ENCODE measurements at regions not wholly inside any gene's neighbourhood (a gene's known extent, or its start where the extent isn't known, plus 50 kb on each side); places are given as distances from the start of the nearest gene placed in this dataset.

DNA sequence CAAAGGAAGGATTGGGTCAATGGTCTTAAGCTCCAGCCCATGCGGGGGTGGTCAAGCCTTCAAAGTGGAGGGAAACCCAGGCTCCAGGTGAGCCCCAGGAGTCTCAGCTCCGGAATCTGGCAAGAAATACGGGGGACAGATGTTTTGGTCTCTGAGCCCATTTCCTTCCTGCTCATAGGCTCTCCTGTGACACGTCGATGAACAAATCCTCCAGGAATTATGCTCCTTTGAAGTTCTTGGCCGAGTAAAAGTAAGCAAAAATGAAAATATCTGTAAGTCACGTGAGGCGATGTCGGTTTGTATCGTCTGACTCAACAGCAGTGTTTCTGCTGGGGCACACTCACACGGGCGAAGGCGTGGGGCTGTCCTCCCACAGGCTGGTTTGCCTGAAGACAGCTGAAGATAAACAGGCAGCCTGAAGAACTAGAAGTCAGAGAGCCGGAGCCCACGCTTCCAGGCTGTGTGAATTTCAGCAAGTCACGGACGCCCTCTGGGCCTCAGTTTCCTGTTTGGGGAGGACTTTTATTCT lies 52.6 kb upstream of the SMNDC1 start:
- H3K4me3 ChIP-seq = no peak overlapping the region
- no peak overlapping the region for H3K27ac Mint-ChIP-seq
- TF ChIP-seq EZH2phosphoT487 (IDR thresholded peaks at IDR 0.05) (no peak), EZH2 (IDR thresholded peaks at IDR 0.05) (no peak)
- TF ChIP-seq, protein P1, sequence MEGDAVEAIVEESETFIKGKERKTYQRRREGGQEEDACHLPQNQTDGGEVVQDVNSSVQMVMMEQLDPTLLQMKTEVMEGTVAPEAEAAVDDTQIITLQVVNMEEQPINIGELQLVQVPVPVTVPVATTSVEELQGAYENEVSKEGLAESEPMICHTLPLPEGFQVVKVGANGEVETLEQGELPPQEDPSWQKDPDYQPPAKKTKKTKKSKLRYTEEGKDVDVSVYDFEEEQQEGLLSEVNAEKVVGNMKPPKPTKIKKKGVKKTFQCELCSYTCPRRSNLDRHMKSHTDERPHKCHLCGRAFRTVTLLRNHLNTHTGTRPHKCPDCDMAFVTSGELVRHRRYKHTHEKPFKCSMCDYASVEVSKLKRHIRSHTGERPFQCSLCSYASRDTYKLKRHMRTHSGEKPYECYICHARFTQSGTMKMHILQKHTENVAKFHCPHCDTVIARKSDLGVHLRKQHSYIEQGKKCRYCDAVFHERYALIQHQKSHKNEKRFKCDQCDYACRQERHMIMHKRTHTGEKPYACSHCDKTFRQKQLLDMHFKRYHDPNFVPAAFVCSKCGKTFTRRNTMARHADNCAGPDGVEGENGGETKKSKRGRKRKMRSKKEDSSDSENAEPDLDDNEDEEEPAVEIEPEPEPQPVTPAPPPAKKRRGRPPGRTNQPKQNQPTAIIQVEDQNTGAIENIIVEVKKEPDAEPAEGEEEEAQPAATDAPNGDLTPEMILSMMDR (IDR thresholded peaks at IDR 0.05) = no peak

GRCh38 chr10:110357871-110358270 lies 53.2 kb upstream of the SMNDC1 start:
- no peak overlapping the region for H3K27ac ChIP-seq
- no peaks in the 10 kb centered on the region for H3K27me3 ChIP-seq
- no peak overlapping the region for H2AFZ ChIP-seq (replicated peaks)
- H3K4me3 ChIP-seq = no peak overlapping the region
- no peaks in the 10 kb centered on the region for H3K9me3 ChIP-seq (ENCODE audit: low read depth)
- Mint-ChIP-seq H3K27me3 (ENCODE audit: insufficient read depth, low read depth) (no peaks in the 10 kb centered on the region), H3K27ac (no peak overlapping the region), H3K36me3 (no peaks in the 10 kb centered on the region), H3K9me3 (no peaks in the 10 kb centered on the region), H3K4me1 (peaks cover 28% of the 10 kb centered on the region), H3K4me3 (no peak overlapping the region)
- no peaks in the 10 kb centered on the region for H4K20me1 ChIP-seq (ENCODE audit: low read depth)
- H3K4me2 ChIP-seq = no peak overlapping the region
- H3F3A ChIP-seq (ENCODE audit: low read depth) = no peaks in the 10 kb centered on the region
- H3K36me3 ChIP-seq = no peaks in the 10 kb centered on the region
- DNase-seq (ENCODE audit: low spot score) = no peak
- H3K79me2 ChIP-seq (ENCODE audit: low read depth) = no peaks in the 10 kb centered on the region
- no peak overlapping the region for H3K9ac ChIP-seq
- H3K4me1 ChIP-seq = peaks cover 3% of the 10 kb centered on the region
- TF ChIP-seq EZH2 (IDR thresholded peaks at IDR 0.05) = no peak
- TF ChIP-seq EZH2phosphoT487 (IDR thresholded peaks at IDR 0.05) = no peak

More for the DNA sequence above, 52.6 kb upstream of the SMNDC1 start:
- no peak for DNase-seq (ENCODE audit: low spot score)
- Histone ChIP-seq H3K27me3 (no peaks in the 10 kb centered on the region), H3F3A (ENCODE audit: low read depth) (no peaks in the 10 kb centered on the region), H3K27ac (no peak overlapping the region), H3K4me2 (no peak overlapping the region), H3K9me3 (ENCODE audit: low read depth) (no peaks in the 10 kb centered on the region), H3K4me1 (peaks cover 3% of the 10 kb centered on the region), H3K36me3 (no peaks in the 10 kb centered on the region), H4K20me1 (ENCODE audit: low read depth) (no peaks in the 10 kb centered on the region), H3K9ac (no peak overlapping the region), H2AFZ (replicated peaks) (no peak overlapping the region), H3K79me2 (ENCODE audit: low read depth) (no peaks in the 10 kb centered on the region)
- no peaks in the 10 kb centered on the region for H3K36me3 Mint-ChIP-seq
- no peaks in the 10 kb centered on the region for H3K27me3 Mint-ChIP-seq (ENCODE audit: insufficient read depth, low read depth)
- H3K9me3 Mint-ChIP-seq = no peaks in the 10 kb centered on the region
- H3K4me3 Mint-ChIP-seq = no peak overlapping the region
- peaks cover 28% of the 10 kb centered on the region for H3K4me1 Mint-ChIP-seq

- H3K27ac ChIP-seq = no peak overlapping the region
- DNase-seq (ENCODE audit: low spot score) = no peak
- Mint-ChIP-seq H3K4me3 (no peak overlapping the region), H3K27ac (no peak overlapping the region), H3K27me3 (ENCODE audit: insufficient read depth, low read depth) (no peaks in the 10 kb centered on the region), H3K9me3 (no peaks in the 10 kb centered on the region), H3K4me1 (peaks cover 29% of the 10 kb centered on the region), H3K36me3 (no peaks in the 10 kb centered on the region)
- H3K9ac ChIP-seq = no peak overlapping the region
- H3K4me2 ChIP-seq = no peak overlapping the region
- no peaks in the 10 kb centered on the region for H3K36me3 ChIP-seq
- TF ChIP-seq EZH2 (IDR thresholded peaks at IDR 0.05) (no peak), EZH2phosphoT487 (IDR thresholded peaks at IDR 0.05) (no peak)
- TF ChIP-seq, protein P1 (IDR thresholded peaks at IDR 0.05) = no peak
- no peaks in the 10 kb centered on the region for H3K9me3 ChIP-seq (ENCODE audit: low read depth)
- H3K4me3 ChIP-seq = no peak overlapping the region
- no peak overlapping the region for H2AFZ ChIP-seq (replicated peaks)
- no peaks in the 10 kb centered on the region for H3F3A ChIP-seq (ENCODE audit: low read depth)
- H3K79me2 ChIP-seq (ENCODE audit: low read depth) = no peaks in the 10 kb centered on the region
- no peaks in the 10 kb centered on the region for H4K20me1 ChIP-seq (ENCODE audit: low read depth)
- H3K27me3 ChIP-seq = no peaks in the 10 kb centered on the region
- H3K4me1 ChIP-seq = peaks cover 3% of the 10 kb centered on the region
Measured at GRCh38 chr10:110358278-110358677, 53.6 kb upstream of the SMNDC1 start.

DNA sequence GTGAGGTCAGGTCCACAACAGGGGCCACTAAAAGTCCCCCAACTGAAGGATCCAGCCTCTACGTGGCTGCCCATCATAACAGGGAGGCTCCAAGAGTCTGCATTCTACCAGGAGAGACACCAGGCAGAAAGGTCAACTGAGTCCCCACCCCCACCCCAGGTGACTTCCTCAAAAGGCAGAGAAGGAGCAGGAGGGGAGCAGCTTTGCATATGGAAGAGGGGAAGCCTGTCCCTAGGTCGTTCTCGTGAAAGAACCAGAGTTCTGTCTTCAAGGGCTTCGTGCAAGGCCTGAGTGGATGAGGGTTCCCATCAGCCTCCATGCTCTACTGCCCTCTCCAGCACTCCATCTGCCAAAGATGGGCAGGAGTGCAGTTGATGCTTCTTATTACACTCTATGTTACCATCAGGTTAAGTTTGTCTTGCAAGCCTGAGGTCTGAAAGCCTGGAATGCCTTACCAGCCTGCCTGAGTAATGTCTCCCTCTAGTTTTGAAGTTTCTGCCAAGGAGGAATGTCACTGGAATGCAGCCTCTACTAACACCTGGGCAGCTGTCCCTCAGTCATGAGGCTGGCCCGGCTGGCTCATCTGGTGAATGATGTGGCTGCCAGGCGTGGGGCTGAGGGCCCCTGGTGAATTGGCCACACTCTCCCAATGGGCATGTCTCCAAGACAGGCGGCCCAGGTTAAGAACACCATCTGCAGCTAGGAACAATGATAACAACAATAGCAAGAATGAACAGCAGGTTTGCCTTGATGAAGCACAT lies 54.3 kb upstream of the SMNDC1 start:
- Mint-ChIP-seq H3K9me3 (no peaks in the 10 kb centered on the region), H3K36me3 (no peaks in the 10 kb centered on the region), H3K27me3 (ENCODE audit: insufficient read depth, low read depth) (no peaks in the 10 kb centered on the region), H3K27ac (no peak overlapping the region), H3K4me1 (peaks cover 30% of the 10 kb centered on the region), H3K4me3 (no peak overlapping the region)
- Histone ChIP-seq H3K4me2 (no peak overlapping the region), H3K4me3 (no peak overlapping the region), H3K27me3 (no peaks in the 10 kb centered on the region), H3K79me2 (ENCODE audit: low read depth) (no peaks in the 10 kb centered on the region), H3K4me1 (peaks cover 10% of the 10 kb centered on the region), H3K9me3 (ENCODE audit: low read depth) (no peaks in the 10 kb centered on the region), H3K36me3 (no peaks in the 10 kb centered on the region), H2AFZ (replicated peaks) (no peak overlapping the region), H3F3A (ENCODE audit: low read depth) (no peaks in the 10 kb centered on the region), H4K20me1 (ENCODE audit: low read depth) (no peaks in the 10 kb centered on the region), H3K9ac (no peak overlapping the region), H3K27ac (no peak overlapping the region)
- TF ChIP-seq, protein P1 (IDR thresholded peaks at IDR 0.05) = no peak
- TF ChIP-seq EZH2 (IDR thresholded peaks at IDR 0.05) (no peak), EZH2phosphoT487 (IDR thresholded peaks at IDR 0.05) (no peak)
- DNase-seq (ENCODE audit: low spot score) = no peak
